DND-41 (cell line): ENCODE measurements at regions not wholly inside any gene's neighbourhood (a gene's known extent, or its start where the extent isn't known, plus 50 kb on each side); places are given as distances from the start of the nearest gene placed in this dataset.

Experiments
- EZH2 ChIP-seq: IDR thresholded peaks from 3 replicates; pipeline ENCODE4 v1.6.1; 2012; ENCODE audit warnings: borderline replicate concordance, low read depth, mild to moderate bottlenecking, moderate library complexity, low read length, inconsistent platforms; ENCODE audit not compliant: severe bottlenecking
- TF ChIP-seq, protein P1 (sequence below): IDR thresholded peaks from 2 replicates; pipeline ENCODE4 v1.5.1; 2012; ENCODE audit warnings: borderline replicate concordance, low read length, moderate library complexity, mild to moderate bottlenecking; ENCODE audit not compliant: poor library complexity, severe bottlenecking; ENCODE audit errors: extremely low read depth

DNA sequence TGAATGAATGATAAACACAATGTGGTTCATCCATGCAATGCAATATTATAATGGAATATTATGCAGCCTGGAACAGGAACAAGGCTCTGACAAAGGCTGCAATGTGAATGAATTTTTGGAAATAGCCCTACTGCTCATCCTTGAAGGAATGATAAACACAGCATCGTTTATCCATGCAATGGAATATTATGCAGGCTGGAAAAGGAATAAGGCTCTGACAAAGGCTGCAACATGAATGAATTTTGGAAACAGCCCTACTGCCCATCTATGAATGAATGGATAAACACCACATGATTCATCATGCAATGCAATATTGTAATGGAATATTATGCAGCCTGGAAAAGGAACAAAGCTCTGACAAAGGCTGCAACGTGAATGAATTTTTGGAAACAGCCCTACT is 159.4 kb downstream of the CRLF2 start:
- TF ChIP-seq, protein P1, sequence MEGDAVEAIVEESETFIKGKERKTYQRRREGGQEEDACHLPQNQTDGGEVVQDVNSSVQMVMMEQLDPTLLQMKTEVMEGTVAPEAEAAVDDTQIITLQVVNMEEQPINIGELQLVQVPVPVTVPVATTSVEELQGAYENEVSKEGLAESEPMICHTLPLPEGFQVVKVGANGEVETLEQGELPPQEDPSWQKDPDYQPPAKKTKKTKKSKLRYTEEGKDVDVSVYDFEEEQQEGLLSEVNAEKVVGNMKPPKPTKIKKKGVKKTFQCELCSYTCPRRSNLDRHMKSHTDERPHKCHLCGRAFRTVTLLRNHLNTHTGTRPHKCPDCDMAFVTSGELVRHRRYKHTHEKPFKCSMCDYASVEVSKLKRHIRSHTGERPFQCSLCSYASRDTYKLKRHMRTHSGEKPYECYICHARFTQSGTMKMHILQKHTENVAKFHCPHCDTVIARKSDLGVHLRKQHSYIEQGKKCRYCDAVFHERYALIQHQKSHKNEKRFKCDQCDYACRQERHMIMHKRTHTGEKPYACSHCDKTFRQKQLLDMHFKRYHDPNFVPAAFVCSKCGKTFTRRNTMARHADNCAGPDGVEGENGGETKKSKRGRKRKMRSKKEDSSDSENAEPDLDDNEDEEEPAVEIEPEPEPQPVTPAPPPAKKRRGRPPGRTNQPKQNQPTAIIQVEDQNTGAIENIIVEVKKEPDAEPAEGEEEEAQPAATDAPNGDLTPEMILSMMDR = no peak
- TF ChIP-seq EZH2 = no peak
